ENCODE measurements at regions not wholly inside any gene's neighbourhood (a gene's known extent, or its start where the extent isn't known, plus 50 kb on each side); places are given as distances from the start of the nearest gene placed in this dataset.

GRCh38 chr5:111615054-111615453 is 102.7 kb upstream of the STARD4 start:
- no peak for TF ChIP-seq GATA2 (IDR thresholded peaks at IDR 0.05; ENCODE audit: low read depth, low read length)
- no peak for TF ChIP-seq GATA3 (IDR thresholded peaks at IDR 0.05; ENCODE audit: low read depth, low read length)

Measured in SH-SY5Y (cell line).